PC-9 (cell line): ENCODE measurements at regions not wholly inside any gene's neighbourhood (a gene's known extent, or its start where the extent isn't known, plus 50 kb on each side); places are given as distances from the start of the nearest gene placed in this dataset.

Source experiments
- BruUV-seq: library from RNA; stranded (reverse); fragments of 400-500 nt; replicated peaks from 2 replicates; lab custom pipeline; 2021; lab: Mats Ljungman, UMichigan
- CTCF ChIA-PET: fragments of 300-600 bp; sonication (Branson Sonifier 250); formaldehyde crosslinking; loops from one replicate; lab custom pipeline; 2022; ENCODE audit warnings: antibody characterized with exemption; lab: Charles Lee
- POLR2A ChIA-PET: fragments of 300-600 bp; sonication (Branson Sonifier 250); formaldehyde crosslinking; loops from one replicate; lab custom pipeline; 2022; ENCODE audit warnings: antibody characterized with exemption; ENCODE audit not compliant: unreplicated experiment; lab: Charles Lee
- DNase-seq, 2 experiments: peaks; one replicate each; pipeline versions ENCODE4 v3.0.0 to v3.0.0-alpha.2; 2015 to 2022; ENCODE audit warnings: mixed read lengths in 1 of 2
- H2AFZ ChIP-seq: fragments of 200-600 bp; sonication (generic); 2 replicates; pipeline ENCODE4 v1.8.1; 2017; ENCODE audit warnings: antibody characterized with exemption
- H3F3A ChIP-seq: fragments of 200-600 bp; sonication (generic); 2 replicates; pipeline ENCODE4 v1.8.1; 2017; ENCODE audit warnings: antibody characterized with exemption, mild to moderate bottlenecking, low read depth; ENCODE audit not compliant: insufficient read depth
- H3K27ac ChIP-seq: fragments of 200-600 bp; sonication (generic); 2 replicates; pipeline ENCODE4 v1.6.1; 2016; ENCODE audit warnings: mixed run types
- H3K27me3 ChIP-seq: fragments of 200-600 bp; sonication (generic); 2 replicates; pipeline ENCODE4 v1.6.1; 2016; ENCODE audit warnings: low read depth, mixed run types; ENCODE audit not compliant: insufficient read depth
- H3K36me3 ChIP-seq: fragments of 200-600 bp; sonication (generic); 2 replicates; pipeline ENCODE4 v1.6.1; 2016; ENCODE audit warnings: low read depth, mixed run types
- H3K4me1 ChIP-seq: fragments of 200-600 bp; sonication (generic); replicated peaks from 2 replicates; pipeline ENCODE4 v1.6.1; 2016; ENCODE audit warnings: mixed run types; ENCODE audit not compliant: insufficient read depth
- H3K4me2 ChIP-seq: fragments of 200-600 bp; sonication (generic); 2 replicates; pipeline ENCODE4 v1.6.1; 2017; ENCODE audit warnings: mixed run types
- H3K4me3 ChIP-seq: fragments of 200-600 bp; sonication (generic); 2 replicates; pipeline ENCODE4 v1.6.1; 2016; ENCODE audit warnings: mixed run types
- H3K79me2 ChIP-seq: fragments of 200-600 bp; sonication (generic); 2 replicates; pipeline ENCODE4 v1.6.1; 2017; ENCODE audit warnings: low read depth, mixed run types
- H3K9me2 ChIP-seq: fragments of 200-600 bp; sonication (generic); 2 replicates; pipeline ENCODE4 v1.8.1; 2017; ENCODE audit warnings: mild to moderate bottlenecking; ENCODE audit not compliant: insufficient read depth
- H3K9me3 ChIP-seq: fragments of 200-600 bp; sonication (generic); 2 replicates; pipeline ENCODE4 v1.8.1; 2016; ENCODE audit warnings: low read depth; ENCODE audit not compliant: insufficient read depth
- H4K20me1 ChIP-seq: fragments of 200-600 bp; sonication (generic); 2 replicates; pipeline ENCODE4 v1.8.1; 2017; ENCODE audit not compliant: insufficient read depth
- EZH2 ChIP-seq: fragments of 200-600 bp; sonication (generic); IDR thresholded peaks from 2 replicates; pipeline ENCODE4 v1.8.0; 2017; ENCODE audit warnings: antibody characterized with exemption, low read depth
- intact Hi-C: fragments of 100-400 bp; cut with micrococcal nuclease; formaldehyde crosslinking; loops from one replicate; pipeline ENCODE4 v1.10.0; 2022; ENCODE audit not compliant: unreplicated experiment
- TF ChIP-seq, protein P1 (sequence below): fragments of 200-600 bp; sonication (generic); conservative IDR thresholded peaks from 2 replicates; pipeline ENCODE4 v1.6.1; 2017; ENCODE audit warnings: mixed run types, antibody characterized with exemption, mild to moderate bottlenecking, moderate library complexity

DNA sequence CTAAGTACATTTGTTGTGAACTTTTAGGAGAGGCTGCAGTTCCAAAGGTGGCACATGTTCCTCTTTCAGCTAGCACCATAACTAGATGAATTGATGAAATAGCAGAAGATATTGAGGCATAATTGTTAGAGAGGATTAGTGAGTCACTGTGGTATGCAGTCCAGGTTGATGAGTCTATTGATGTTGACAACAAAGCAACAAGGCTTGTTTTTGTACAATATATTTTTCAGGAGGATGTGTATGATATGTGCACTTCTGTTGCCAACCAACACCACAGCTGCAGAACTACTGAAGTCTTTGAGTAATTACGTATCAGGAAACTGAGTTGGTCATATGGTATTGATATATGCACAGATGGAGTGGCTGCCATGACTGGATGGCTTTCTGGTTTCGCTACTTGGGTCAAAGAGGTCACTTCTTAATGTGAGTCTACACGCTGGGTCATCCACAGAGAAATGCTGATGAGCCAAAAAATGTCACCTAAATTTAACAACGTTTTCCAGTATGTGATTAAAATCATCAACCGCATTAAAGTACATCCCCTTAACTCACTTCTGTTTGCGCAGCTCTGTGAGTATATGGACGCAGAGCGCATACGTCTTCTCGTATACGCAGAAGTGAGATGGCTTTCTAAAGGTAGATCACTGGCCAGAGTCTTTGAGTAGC, 261.3 kb upstream of the ANO5 start:
- no peaks in the 10 kb centered on the region for H3K9me2 ChIP-seq
- BruUV-seq = no TSS peak
- peaks cover 9% of the 10 kb centered on the region; the same call in 1 of the 2 replicates for H3K27me3 ChIP-seq
- no peak for TF ChIP-seq EZH2
- TF ChIP-seq, protein P1, sequence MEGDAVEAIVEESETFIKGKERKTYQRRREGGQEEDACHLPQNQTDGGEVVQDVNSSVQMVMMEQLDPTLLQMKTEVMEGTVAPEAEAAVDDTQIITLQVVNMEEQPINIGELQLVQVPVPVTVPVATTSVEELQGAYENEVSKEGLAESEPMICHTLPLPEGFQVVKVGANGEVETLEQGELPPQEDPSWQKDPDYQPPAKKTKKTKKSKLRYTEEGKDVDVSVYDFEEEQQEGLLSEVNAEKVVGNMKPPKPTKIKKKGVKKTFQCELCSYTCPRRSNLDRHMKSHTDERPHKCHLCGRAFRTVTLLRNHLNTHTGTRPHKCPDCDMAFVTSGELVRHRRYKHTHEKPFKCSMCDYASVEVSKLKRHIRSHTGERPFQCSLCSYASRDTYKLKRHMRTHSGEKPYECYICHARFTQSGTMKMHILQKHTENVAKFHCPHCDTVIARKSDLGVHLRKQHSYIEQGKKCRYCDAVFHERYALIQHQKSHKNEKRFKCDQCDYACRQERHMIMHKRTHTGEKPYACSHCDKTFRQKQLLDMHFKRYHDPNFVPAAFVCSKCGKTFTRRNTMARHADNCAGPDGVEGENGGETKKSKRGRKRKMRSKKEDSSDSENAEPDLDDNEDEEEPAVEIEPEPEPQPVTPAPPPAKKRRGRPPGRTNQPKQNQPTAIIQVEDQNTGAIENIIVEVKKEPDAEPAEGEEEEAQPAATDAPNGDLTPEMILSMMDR = no peak
- H3K36me3 ChIP-seq = no peaks in the 10 kb centered on the region
- no peaks in the 10 kb centered on the region for H3F3A ChIP-seq
- no peak overlapping the region for H3K27ac ChIP-seq
- ChIA-PET POLR2A (no interaction called here), CTCF (no interaction called here)
- H3K9me3 ChIP-seq = no peaks in the 10 kb centered on the region
- H3K4me2 ChIP-seq = no peak overlapping the region
- no peak for DNase-seq
- H3K4me1 ChIP-seq = no peaks in the 10 kb centered on the region
- no peak overlapping the region for H3K4me3 ChIP-seq
- H4K20me1 ChIP-seq = no peaks in the 10 kb centered on the region
- intact Hi-C loops = no loop called here
- H2AFZ ChIP-seq = no peak overlapping the region
- no peaks in the 10 kb centered on the region for H3K79me2 ChIP-seq

DNA sequence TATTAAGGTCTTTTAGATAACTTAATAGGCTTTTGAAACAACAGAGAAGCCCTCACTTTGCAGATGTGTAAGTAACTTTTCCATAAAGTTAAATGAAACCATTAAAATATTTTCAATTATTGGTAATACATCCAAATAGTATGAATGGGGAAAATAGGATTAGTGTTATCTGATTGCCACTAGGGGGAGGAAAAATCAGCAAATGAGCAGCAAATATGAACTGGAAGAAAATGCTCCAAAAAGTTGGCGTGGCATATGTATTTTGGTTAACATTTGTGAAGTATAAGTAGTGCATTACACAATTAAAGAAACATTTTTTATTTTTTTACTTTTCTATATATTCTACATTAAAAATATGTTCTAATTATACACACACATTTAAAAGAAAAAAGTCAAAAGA, 259.8 kb upstream of the ANO5 start:
- Histone ChIP-seq H3K4me1 (no peaks in the 10 kb centered on the region), H3K36me3 (no peaks in the 10 kb centered on the region), H3K9me3 (no peaks in the 10 kb centered on the region), H3K4me2 (no peak overlapping the region), H3K27ac (no peak overlapping the region), H3K79me2 (no peaks in the 10 kb centered on the region), H4K20me1 (no peaks in the 10 kb centered on the region), H3F3A (no peaks in the 10 kb centered on the region), H3K27me3 (peaks cover 9% of the 10 kb centered on the region; the same call in 1 of the 2 replicates), H3K4me3 (no peak overlapping the region), H2AFZ (no peak overlapping the region), H3K9me2 (no peaks in the 10 kb centered on the region)
- intact Hi-C loops = no loop called here
- no TSS peak for BruUV-seq
- ChIA-PET POLR2A (no interaction called here), CTCF (no interaction called here)
- DNase-seq = no peak
- TF ChIP-seq, protein P1 = peak; percentile 63
- TF ChIP-seq EZH2 = no peak

DNA sequence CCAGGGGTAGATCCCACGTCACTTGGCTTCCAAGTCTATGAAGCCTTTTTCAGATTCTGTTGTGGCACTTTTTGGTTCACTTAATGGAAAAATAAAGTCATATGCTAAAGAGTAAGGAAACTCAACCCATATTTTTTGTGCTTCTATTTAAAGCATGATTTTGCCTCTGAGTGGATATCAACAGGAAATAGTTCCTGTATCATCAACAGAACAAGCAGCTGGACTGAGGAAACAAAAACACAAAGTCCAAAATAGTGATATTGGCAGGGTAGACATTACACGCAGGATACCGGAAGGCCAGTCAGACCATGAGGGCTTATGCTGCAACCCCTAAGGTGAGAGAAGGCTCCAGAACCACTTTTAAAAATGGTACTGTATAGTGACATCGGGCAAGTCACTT, 248.3 kb upstream of the ANO5 start:
- Histone ChIP-seq H3K9me2 (no peaks in the 10 kb centered on the region; the same call in 1 of the 2 replicates), H3K79me2 (no peaks in the 10 kb centered on the region), H3K27ac (no peak overlapping the region), H3K9me3 (no peaks in the 10 kb centered on the region), H3F3A (no peaks in the 10 kb centered on the region), H3K4me1 (no peaks in the 10 kb centered on the region), H4K20me1 (no peaks in the 10 kb centered on the region), H3K4me3 (no peak overlapping the region), H3K27me3 (0 out of 2 replicates have a peak, but pooled peaks cover 3% of the 10 kb centered on the region), H3K36me3 (no peaks in the 10 kb centered on the region), H2AFZ (no peak overlapping the region), H3K4me2 (no peak overlapping the region)
- DNase-seq = no peak
- intact Hi-C loops = no loop called here
- TF ChIP-seq, protein P1 = no peak
- TF ChIP-seq EZH2 = no peak
- BruUV-seq = no TSS peak
- ChIA-PET CTCF (no interaction called here), POLR2A (no interaction called here)
